Activated CD8-positive, alpha-beta memory T cell treated with anti-CD3 and anti-CD28 coated beads for 36 hours (primary cell): ENCODE measurements at regions not wholly inside any gene's neighbourhood (a gene's known extent, or its start where the extent isn't known, plus 50 kb on each side); places are given as distances from the start of the nearest gene placed in this dataset.

ENCODE experiments used
- CTCF ChIA-PET: fragments of 350-600 bp; sonication (Branson Sonifier 250); formaldehyde crosslinking; loops from one replicate; lab custom pipeline; 2021; ENCODE audit warnings: antibody characterized with exemption; lab: Charles Lee
- POLR2A ChIA-PET: fragments of 350-600 bp; sonication (Branson Sonifier 250); formaldehyde crosslinking; loops from one replicate; lab custom pipeline; 2021; ENCODE audit warnings: antibody characterized with exemption; lab: Charles Lee

GRCh38 chr10:22779331-22780019 lies 65.1 kb upstream of the PIP4K2A start:
- CTCF ChIA-PET: interaction anchor here (1.4 kb wide), 1 partner anchor 10 kb away, joined by 3 read pairs; no protein-coding TSS in a partner anchor
- POLR2A ChIA-PET: no interaction called here

DNA sequence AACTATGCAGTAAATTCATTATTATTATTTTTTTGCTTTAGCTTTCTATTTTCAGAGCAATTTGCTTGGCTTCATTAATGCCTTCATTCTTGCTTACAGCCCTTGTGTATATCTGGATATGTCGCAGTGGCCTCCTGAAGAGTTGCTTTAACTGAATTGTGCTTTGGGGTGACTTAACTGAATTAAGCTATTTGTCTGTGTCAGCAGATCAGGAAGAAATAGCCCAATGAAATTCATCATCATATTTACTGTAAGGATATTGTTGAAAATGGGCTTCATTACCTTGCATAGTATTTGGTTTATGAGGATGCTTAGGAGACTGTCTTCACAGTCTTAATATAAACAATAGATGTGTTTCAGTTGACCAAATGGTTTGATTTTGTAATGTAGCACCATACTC lies 59.7 kb upstream of the PIP4K2A start:
- ChIA-PET CTCF (no interaction called here), POLR2A (no interaction called here)

DNA sequence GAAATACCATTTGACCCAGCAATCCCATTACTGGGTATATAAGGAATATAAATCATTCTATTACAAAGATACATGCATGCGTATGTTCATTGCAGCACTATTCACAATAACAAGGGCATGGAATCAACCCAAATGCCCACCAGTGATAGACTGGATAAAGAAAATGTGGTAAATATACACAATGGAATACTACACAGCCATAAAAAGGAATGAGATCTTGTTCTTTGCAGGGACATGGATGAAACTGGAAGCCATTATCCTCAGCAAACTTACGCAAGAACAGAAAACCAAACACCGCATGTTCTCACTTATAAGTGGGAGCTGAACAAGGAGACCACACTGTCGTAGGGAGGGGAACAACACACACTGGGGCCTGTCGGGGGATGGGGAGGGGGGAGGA lies 57.3 kb upstream of the PIP4K2A start:
- ChIA-PET CTCF (interaction anchor here (0.7 kb wide), 1 partner anchor 1493 kb away, joined by 3 read pairs; no protein-coding TSS in a partner anchor), POLR2A (interaction anchor here (0.6 kb wide), 1 partner anchor 148 kb away, joined by 3 read pairs; no protein-coding TSS in a partner anchor)

GRCh38 chr10:22770270-22770669 lies 55.9 kb upstream of the PIP4K2A start:
- ChIA-PET CTCF (no interaction called here), POLR2A (no interaction called here)

GRCh38 chr10:22767859-22768258 lies 53.5 kb upstream of the PIP4K2A start:
- CTCF ChIA-PET: no interaction called here
- POLR2A ChIA-PET: no interaction called here

GRCh38 chr10:22766693-22767092 lies 52.3 kb upstream of the PIP4K2A start:
- ChIA-PET POLR2A (no interaction called here), CTCF (no interaction called here)

- ChIA-PET CTCF (no interaction called here), POLR2A (no interaction called here)
These were observed 51.5 kb upstream of the PIP4K2A start for GRCh38 chr10:22765660-22766547.

DNA sequence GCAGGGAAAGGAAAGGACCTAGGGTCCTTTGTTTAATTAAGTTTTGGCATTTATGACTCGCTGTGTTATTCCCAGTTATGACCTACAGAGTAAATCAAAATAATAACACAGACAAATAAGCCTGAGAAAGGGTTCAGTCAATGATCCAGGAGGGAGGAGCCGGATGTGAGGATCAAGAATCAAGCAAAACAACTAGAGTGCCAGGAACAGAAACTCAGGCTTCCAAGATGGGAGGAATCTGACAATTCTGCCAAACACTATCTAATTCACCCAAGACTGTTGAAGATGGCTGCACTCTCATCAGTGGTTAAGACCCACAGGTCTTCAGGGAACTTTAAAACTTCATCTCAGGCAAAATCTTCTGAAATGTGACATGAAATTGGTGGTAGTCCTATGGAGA lies 50.3 kb upstream of the PIP4K2A start:
- POLR2A ChIA-PET: no interaction called here
- CTCF ChIA-PET: interaction anchor here (0.7 kb wide), 1 partner anchor 463 kb away, joined by 3 read pairs; no protein-coding TSS in a partner anchor
